ENCODE measurements at regions not wholly inside any gene's neighbourhood (a gene's known extent, or its start where the extent isn't known, plus 50 kb on each side); places are given as distances from the start of the nearest gene placed in this dataset.

DNA sequence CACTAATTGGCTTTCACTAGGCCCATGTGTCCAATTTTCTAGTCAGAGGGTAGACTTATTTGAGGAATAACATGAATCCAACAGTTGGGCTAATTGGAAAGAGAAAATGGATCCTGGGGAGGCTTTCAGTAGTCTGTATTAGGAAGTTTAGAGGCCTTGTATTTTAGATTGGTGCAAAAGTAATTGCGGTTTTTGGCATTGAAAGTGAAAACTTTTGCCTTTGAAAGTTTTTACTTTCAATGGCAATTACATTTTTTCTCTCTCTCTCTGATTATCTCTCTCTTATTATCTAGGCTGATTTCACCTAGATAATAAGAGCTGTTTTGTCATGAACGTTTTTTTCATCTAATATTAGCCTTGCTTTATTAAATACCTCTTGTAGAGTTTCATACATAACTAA is 981.7 kb downstream of the REEP3 start:
- H4K20me1 ChIP-seq (ENCODE audit: insufficient read depth, low read length) = no peaks in the 10 kb centered on the region
- no peaks in the 10 kb centered on the region for H3K36me3 ChIP-seq (replicated peaks in 1 of 2; ENCODE audit: control insufficient read depth in 1 of 2, insufficient read depth in 2 of 2, low read length in 2 of 2)
- no peak overlapping the region for H3K9ac ChIP-seq (ENCODE audit: insufficient read depth, low read depth, low read length)
- no peak overlapping the region for H2AFZ ChIP-seq (ENCODE audit: low read length)
- H3K4me3 ChIP-seq (replicated peaks in 1 of 3; ENCODE audit: insufficient read depth in 1 of 3, low read depth in 2 of 3, low read length in 3 of 3) = no peak overlapping the region
- ChIA-PET POLR2A (no interaction called here), CTCF (ENCODE audit: low intra/inter-chr PET ratio, low total read pairs) (no interaction called here)
- H3K27ac ChIP-seq (ENCODE audit: extremely low read length, insufficient read depth, low read length) = no peak overlapping the region
- in situ Hi-C loops (cut with HindIII; ENCODE audit: extremely low pct_ligation_motif_present, low pct_unique_long_range_greater_than_20kb) = no loop called here
- H3K9me3 ChIP-seq (ENCODE audit: low read length) = no peaks in the 10 kb centered on the region
- WGBS (ENCODE audit: low lambda C conversion rate) = 18% methylated on average over 2 of the region's 2 CpGs
- FAIRE-seq (no peak), ATAC-seq (no peak), DNase-seq (ENCODE audit: low spot score) (no peak)
- H3K79me2 ChIP-seq (ENCODE audit: insufficient read depth, low read length) = no peaks in the 10 kb centered on the region
- no TSS peak for BruUV-seq (replicated peaks)
- H3K27me3 ChIP-seq (ENCODE audit: control insufficient read depth in 1 of 2, insufficient read depth in 2 of 2, low read length in 2 of 2) = no peaks in the 10 kb centered on the region
- intact Hi-C loops (cut with micrococcal nuclease; ENCODE audit: unreplicated experiment) = no loop called here
- H3K4me1 ChIP-seq (ENCODE audit: insufficient read depth, low read length) = no peaks in the 10 kb centered on the region
- no peak overlapping the region for H3K4me2 ChIP-seq (ENCODE audit: low read depth, low read length)
- TF ChIP-seq, protein P1, sequence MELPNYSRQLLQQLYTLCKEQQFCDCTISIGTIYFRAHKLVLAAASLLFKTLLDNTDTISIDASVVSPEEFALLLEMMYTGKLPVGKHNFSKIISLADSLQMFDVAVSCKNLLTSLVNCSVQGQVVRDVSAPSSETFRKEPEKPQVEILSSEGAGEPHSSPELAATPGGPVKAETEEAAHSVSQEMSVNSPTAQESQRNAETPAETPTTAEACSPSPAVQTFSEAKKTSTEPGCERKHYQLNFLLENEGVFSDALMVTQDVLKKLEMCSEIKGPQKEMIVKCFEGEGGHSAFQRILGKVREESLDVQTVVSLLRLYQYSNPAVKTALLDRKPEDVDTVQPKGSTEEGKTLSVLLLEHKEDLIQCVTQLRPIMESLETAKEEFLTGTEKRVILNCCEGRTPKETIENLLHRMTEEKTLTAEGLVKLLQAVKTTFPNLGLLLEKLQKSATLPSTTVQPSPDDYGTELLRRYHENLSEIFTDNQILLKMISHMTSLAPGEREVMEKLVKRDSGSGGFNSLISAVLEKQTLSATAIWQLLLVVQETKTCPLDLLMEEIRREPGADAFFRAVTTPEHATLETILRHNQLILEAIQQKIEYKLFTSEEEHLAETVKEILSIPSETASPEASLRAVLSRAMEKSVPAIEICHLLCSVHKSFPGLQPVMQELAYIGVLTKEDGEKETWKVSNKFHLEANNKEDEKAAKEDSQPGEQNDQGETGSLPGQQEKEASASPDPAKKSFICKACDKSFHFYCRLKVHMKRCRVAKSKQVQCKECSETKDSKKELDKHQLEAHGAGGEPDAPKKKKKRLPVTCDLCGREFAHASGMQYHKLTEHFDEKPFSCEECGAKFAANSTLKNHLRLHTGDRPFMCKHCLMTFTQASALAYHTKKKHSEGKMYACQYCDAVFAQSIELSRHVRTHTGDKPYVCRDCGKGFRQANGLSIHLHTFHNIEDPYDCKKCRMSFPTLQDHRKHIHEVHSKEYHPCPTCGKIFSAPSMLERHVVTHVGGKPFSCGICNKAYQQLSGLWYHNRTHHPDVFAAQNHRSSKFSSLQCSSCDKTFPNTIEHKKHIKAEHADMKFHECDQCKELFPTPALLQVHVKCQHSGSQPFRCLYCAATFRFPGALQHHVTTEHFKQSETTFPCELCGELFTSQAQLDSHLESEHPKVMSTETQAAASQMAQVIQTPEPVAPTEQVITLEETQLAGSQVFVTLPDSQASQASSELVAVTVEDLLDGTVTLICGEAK (IDR thresholded peaks at IDR 0.05) = peak; percentile 67; the same call in 1 of the 2 replicates
- TF ChIP-seq, protein P1 (CRISPR knock-in tag; IDR thresholded peaks at IDR 0.05) = no peak
- no peak for TF ChIP-seq ZMYM3 (CRISPR knock-in tag; IDR thresholded peaks at IDR 0.05)

Data from HepG2 (cell line).